NCI-H69 (cell line): ENCODE measurements at regions not wholly inside any gene's neighbourhood (a gene's known extent, or its start where the extent isn't known, plus 50 kb on each side); places are given as distances from the start of the nearest gene placed in this dataset.

Experiments used
- DNase-seq: peaks from one replicate; lab custom pipeline; 2025; lab: John Stamatoyannopoulos, UW

DNA sequence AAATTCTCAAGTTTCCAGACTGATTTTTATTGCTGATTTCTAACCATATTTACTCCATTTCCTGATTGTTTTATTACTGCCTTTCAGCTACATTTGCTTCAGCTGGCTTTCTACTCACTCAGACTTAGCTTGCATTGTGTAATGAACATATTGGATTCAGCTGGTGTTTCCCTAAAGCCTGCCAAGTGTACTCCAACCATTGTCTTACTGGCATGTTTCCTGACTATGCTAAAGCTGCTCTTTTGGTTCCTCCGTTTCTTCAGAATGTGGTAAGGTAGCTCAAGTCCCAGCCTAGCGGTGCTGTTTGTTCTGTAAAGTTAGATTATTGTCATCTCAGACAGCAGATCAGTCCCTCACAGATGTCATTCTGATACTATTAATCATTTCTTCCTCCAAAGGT, 53.1 kb upstream of the GLRA2 start:
- DNase-seq: no peak

DNA sequence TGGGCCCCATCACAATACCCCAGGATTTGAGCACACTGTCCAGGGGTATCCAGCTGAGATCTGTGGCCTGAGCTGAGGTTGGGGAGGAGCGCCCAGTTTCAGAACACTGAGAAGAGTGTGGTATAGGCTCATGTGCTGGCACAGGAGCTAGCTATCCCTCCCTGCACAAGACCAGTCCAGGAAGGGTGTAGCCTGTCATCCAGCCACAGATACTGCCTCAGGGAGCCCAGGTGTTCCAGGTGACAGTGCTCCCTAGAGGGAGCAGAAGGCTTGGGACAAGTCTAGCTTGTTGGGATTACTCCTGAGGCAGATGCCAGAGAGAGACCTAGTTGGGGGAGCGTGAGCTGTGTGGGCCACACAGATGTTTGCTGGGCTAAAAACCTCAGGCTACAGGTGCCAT, 79.6 kb upstream of the GLRA2 start:
- DNase-seq: no peak

DNA sequence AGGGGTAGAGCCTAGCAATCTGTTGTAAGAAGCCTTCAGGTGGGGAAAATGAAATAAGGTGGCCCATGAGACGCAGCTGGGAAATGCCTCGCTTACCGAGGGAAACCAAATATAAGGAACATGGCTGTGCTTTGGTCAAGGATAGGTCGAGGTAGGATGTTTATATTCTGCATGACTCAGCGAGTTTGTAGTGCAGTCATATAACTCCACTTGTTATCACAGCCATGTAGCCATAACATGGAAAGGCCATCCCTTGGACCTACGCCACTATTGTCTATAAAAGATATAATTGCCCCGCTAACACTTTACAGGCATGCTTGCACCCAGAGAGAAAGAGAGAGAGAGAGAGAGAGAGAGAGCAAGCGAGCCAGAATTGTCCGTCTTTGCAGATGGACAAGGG, 80.9 kb upstream of the GLRA2 start:
- no peak for DNase-seq

DNA sequence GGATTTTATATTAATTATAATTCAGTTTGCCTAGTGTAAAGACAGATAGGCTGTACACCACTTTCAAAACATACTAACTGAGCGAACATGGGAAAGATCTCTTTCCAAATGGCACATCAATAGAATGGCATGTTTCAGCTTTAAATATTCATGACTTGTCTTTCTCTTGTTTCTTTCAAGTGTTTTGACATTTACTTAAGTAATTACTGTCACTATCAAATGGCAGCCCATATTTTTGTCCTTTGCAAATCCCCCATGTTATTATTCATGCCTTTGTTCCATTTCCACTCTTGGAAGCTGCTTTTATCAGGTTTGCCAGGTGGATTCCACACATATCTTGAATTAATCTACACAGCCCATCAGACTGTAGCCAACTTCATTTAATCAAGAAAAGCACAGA, 89.2 kb upstream of the GLRA2 start:
- no peak for DNase-seq

DNA sequence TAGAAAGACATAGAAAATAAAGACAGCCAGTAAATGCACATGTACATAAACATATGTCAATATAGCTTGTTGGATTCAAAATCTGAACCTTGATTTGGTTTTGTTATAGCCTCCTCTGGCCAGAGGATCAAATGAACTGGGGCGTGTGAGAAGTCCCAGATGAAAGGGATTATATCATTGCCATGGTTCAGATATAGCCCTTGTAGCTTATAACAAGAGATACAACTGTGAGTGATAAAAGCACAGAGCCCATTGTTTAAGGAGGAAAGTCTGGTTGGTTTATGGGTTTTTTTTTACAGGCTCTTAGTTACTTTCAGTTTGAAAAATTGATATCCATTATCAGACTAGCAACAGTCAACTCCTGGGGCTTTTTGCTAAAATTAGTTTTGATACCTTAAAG, 101.7 kb upstream of the GLRA2 start:
- DNase-seq: no peak

DNA sequence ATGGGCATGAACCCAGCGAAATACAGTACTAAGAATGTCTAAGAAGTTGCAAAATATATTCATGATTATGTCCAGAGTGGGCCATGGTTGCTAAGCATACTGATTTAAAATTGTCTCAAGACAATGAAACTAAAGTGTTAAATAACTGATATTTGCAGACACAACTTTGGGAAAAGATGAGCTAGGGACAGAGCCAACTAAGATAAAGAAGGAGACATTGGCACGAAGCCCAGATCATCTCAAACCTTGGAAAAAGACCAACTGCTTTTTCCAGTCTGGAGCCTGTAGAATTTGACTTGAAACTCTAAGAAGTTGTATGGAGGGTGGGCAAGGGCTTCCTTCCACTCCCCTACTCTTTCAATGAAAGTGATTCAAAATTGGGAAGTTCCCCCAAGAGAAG, 108.5 kb upstream of the GLRA2 start:
- DNase-seq: no peak

DNA sequence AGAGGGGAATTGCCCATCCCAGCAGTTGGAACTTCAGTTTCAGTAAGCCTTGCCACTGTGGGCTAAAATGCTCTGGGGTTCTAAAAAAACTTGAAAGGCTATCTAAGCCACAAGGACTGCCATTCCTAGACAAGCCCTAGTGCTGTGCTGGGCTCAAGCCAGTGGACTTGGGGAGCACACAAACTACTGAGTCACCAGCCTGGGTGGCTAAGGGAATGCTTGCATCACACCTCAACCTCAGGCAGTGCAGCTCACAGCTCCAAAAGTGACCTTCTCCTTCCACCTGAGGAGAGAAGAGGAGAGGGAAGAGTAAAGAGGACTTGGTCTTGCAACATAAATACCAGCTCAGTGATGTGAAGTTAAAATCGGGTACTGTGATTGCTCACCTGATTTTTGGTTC, 116.7 kb upstream of the GLRA2 start:
- DNase-seq: no peak

DNA sequence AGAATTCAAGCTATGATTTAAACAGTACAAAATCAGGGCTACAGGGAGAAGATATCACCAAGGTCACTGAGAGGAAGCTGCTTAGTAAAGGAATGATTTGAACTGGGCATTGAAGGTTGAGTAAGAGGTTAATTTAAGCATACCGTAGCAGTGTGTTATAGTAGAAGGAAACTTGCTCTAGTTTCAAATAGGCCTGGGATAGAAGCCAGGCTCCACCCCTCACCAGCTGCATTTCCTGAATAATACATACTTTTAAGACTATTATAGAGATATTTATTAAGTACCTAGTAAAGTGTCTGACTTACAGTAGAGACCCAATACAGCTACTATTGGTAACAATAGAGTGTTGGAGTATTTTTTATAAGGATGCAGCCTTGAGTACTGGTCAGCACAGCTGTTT, 118.0 kb upstream of the GLRA2 start:
- DNase-seq: no peak

DNA sequence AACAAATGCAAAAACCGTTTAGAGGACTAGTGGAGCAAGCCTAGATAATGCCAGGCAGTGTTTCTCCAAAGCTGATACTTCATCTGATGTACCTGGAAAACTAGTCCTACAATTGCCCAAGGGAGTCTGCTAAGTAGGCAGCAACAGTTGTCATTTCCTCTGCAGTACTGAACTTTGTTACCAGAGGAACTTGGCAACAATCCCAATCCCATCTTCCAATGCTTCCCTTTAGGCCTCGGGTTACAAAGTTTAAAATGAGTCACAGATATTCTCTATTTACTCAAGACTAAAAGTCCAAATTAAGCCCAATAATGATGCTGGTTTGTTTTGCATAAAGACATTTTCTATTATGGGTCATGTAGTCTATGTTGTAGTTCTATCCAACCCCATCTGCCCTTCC, 120.0 kb upstream of the GLRA2 start:
- DNase-seq: peak; percentile 65

DNA sequence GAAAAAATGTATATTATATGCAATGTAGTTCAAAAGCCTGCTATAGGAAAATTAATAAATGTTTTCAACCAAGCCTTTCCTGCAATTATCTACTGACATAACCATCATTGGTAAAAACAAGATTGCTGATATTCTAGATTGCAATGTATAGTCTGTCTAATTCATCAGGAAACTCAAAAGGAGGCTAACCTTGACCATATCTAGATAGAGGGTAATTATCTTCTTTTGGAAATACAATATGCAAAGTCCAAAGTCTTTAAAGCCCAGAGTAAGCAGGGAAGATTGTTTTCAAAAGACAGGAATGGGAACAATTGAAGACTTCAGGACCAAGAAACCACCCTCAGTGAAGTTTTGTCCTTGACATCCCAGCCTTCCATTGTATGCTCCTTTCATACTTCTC, 123.1 kb upstream of the GLRA2 start:
- no peak for DNase-seq

DNA sequence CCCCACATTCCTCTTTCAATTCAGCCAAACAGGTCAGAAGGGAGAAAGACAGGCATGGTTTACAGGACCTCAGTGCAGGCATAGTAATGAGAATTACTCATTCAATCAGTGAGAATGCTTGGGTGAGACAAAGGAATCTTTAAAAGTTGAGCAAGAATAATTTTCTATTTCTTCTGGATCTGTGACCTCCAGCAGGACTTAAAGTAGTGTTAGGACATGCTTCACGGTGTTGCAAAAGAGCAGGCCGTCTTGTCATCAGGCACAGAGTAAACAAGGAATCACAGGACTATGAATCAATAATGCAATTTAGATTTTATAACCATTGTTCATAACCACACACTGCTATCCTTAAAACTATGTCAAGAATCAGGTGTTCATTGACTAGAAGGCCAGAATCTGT, 130.6 kb upstream of the GLRA2 start:
- no peak for DNase-seq

DNA sequence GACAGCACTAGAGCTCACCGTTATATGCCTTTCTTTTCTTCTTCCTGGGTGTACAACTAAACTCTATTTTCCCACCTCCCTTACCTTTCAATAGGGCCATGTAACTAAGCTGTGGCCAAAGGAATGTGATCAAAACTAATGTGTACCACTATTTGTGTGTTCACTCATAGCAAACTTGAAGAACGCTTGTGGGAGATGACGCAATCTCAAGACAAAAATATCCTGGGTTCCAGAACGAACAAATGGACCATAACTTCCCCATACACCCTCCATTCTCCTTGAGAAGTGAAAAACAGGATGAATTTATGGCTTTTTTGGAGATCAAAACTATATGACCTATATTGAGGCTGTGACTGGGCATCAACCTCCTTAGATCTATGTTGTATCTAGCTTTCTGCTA, 139.7 kb upstream of the GLRA2 start:
- DNase-seq: no peak

DNA sequence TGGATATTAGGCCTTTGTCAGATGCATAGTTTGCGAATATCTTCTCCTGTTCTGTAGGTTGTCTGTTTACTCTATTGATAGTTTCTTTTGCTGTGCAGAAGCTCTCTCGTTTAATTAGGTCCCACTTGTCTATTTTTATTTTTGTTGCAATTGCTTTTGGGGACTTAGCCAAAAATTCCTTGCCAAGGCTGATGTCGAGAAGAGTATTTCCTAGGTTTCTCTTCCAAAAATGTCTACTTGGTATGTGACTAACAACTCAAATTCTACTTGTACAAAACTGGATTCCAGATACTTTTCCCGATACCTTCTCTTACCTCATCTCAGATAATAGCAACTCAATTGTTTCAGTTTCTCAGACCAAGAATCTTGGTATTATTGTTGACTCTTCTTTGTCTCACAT, 142.4 kb upstream of the GLRA2 start:
- DNase-seq: no peak

DNA sequence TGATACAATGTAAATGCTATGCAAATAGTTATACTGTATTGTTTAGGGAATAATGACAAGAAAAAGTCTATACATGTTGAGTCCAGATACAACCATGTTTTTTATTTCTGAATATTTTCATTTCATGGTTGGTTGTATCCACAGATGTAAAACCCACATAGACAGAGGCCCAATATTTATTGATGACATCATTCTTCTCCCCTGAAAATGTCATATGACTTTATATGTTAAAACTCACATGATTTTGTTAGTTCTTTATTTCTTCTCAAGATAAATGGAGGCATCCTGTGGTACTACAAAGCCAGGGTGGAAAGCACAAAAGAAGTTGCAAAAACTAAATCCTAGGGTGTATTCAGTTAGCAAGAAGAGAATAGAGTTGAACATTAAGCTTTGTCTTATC, 149.3 kb upstream of the GLRA2 start:
- DNase-seq: no peak

DNA sequence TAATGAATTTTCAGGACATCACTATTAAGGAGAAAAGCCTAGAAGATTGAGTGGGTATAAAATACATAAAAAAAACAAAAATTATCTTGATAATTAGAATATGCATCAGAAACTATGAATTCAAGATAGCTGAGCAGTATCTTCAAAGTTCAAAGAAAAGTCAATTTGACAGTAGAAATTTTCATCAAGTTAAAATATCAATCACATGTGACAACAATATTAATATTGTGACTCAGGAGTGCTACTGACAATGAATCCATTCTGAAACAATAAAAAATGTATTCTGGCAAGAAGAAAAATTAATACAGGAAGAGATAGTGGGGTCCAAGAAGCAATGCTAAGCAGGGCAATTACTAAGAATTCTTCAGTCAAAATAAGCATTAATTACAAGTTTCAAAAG, 151.9 kb upstream of the GLRA2 start:
- DNase-seq: no peak

DNA sequence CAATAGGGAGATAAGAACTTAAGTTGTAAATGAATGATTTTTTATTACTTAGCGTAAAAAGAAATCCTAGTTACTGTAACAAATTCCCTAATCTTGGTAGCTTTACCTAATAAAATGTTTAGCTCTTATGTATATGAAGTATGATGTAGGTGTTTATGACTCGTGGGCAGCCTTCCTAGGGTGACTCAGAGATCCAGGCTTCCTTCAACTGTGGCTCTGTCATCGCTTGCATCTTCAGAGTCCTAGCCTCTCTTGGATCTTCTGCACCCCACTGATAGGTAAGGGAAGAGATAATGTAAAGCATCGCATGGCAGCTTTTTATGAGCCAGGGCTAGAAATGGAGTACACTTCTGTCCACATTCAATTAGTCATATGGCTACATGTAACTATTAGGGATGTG, 165.6 kb upstream of the GLRA2 start:
- no peak for DNase-seq

DNA sequence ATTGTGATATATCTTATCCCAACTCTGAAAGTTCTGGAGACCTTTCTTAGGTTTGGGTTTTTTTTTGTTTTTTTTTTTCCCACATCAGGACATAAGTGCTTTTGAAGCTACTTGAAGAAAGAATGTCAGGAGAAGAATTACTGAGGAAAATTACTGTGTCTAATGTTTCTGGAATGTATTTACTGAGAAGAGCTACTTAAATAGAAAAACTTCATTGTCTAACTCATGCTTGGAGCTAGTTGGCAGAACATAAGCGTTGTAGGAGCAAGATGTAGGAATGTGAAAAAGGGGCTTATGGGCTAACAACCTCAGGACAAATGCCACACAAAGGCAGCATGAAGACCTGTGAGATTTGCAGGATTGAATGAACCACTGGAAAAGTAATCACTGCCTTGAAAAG, 166.6 kb upstream of the GLRA2 start:
- DNase-seq: no peak

DNA sequence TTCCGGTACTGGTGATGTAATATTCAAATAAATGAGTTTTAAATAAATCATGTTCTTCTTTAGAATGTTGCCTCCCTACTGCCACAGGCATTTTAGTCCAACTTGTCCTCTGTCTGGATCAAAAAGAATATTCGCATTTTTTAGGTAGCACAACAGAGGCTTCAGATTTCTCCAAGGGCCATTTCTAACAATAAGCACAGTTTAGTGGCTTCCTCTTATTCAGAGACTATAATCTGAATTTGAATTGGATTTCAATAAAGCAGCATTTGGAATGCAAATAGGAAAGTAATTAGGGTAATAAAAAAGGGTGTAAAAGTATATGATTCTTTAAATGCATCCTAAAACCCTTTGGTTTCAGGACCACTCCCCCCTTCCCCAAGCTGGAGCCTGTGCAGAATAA, 167.9 kb upstream of the GLRA2 start:
- no peak for DNase-seq

DNA sequence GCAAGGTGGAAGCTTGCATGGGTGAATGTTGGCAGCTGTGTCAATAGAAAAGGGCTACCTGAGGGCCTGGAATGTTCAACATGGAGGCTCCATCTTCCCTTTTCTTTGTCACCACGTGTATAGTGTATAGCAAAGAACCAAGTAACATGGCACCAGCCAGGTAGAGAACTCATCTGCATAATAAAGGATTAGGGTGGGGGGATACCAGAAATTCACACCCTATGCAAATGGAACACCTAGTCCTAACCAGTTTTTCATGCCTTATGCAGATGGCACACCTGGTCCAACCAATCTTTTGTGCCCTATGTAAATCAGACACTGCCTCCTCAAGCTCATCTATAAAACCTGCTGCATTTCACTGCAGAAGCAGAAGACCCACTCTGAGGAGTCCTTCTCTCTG, 169.6 kb upstream of the GLRA2 start:
- no peak for DNase-seq

DNA sequence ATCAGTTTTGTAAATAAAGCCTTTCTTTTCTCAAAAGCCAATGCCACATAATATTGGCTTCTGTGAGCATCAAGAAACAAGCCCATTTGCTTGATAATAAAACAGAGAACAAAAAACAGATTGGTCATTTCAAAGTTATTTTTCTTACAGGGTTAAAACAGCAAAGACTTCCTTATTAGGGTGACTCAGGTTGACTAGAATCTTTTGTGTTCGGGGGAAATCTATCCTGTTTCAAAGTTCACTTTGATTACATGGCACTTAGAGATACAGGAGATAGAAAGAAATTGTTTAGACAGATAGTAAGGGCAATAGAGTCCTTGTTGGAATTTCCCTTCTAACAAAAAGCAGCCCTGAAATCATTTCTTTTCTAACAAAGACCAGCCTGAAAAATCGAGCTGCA, 170.0 kb upstream of the GLRA2 start:
- DNase-seq: no peak

DNA sequence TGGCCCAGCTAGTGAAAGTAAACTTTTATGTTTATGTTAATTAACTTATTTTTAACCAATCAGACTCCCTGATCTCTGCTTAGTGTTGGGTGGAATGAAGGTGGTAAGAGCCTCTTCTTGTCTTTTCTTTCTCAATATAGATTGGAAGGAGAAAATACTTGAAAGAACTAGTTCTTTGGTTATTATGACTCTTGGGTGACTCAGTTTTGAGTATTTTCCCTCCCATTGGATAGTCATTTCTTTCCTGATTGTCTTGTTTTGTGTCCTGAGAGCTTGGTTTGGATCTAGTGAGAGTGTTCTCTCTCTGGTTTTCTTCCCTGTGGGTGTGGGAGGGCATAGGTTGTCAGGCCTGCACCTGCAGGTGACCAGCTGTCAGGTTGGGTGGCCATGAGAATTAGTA, 172.0 kb upstream of the GLRA2 start:
- DNase-seq: no peak

DNA sequence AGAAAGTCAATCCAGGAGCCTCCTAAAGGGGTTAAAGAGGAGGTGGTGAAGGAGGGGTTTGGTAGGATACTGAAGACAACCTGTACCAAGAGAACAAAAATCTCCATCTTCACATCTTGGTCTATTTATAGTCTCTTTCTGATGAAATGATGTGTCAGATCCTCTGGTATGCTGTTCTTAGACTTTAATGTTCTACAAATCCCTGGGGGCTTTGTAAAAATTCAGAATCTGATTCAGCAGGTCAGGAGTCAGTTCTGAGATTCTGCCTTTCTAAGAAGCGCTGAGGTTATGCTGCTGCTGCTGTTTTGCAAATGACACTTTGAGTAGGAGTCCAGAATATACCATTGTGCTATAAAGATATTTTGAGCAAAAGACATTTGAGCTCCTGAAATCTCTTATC, 172.9 kb upstream of the GLRA2 start:
- DNase-seq: no peak

DNA sequence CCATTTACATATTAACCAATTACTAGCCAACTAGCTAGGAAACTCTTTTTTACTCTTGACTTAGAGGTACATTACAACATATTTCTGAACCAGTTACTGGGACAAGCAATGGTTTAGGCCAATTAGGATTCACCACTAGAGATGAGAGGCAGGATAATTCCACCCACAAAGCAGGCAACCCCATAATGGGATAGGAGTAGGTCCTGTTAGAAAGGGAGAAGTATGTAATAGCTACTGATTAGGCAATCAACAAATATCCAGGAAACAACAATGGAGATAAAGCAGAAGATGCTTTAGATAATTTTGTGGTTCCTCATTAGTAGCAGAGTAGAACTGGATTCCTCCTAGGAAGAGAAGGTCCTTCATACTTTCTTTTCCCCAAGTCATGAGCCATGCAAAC, 173.8 kb upstream of the GLRA2 start:
- DNase-seq: no peak

DNA sequence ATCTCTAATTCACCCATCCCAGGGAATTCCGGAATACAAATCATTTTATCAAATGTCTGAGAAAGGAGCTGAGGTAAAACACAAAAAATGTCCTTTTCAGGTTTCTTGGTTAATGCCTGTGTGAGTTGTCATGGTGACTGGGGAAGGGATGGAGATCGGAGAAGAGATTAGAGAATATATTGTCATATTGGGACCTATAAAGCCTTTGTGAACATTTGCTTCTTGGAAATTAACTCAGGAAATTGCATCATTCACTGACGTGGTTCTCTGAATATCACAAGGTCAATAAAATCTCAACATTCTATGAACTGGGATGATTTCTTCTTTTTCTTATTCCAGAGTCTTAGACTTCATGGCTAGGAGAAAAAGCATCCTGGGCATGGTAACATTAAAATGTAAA, 174.8 kb upstream of the GLRA2 start:
- DNase-seq: no peak

DNA sequence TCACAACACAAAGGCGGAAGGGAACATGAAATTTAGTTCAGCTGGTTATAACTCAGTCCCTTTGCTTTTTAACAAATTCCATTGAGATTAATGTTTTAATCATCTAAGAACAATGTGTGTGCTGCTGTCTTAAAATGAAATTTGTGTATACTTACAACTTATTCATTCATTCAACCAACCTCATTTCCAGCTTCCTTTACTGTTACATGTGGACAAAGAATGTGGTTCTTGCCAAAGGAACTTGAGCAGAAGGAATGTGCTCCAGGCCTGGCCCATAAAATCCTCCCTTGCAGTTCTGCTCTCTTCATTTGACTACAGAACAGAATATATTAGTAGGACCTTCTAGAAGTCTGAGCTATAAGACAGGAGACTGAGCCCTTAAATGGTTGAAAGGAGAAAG, 176.8 kb upstream of the GLRA2 start:
- no peak for DNase-seq
